NCI-H2107 (cell line): ENCODE measurements at regions not wholly inside any gene's neighbourhood (a gene's known extent, or its start where the extent isn't known, plus 50 kb on each side); places are given as distances from the start of the nearest gene placed in this dataset.

ENCODE experiments used
- DNase-seq: peaks from one replicate; lab custom pipeline; 2025; lab: John Stamatoyannopoulos, UW

- no peak for DNase-seq
These were observed 169.7 kb upstream of the SATB2 start for GRCh38 chr2:199627417-199627816.

- no peak for DNase-seq
These were observed 167.2 kb upstream of the SATB2 start for GRCh38 chr2:199624958-199625357.

GRCh38 chr2:199612509-199613130 is 154.9 kb upstream of the SATB2 start:
- DNase-seq, result no peak

- no peak for DNase-seq
These were observed 150.2 kb upstream of the SATB2 start for GRCh38 chr2:199607914-199608313.

GRCh38 chr2:199606193-199606780 is 148.5 kb upstream of the SATB2 start:
- no peak for DNase-seq

GRCh38 chr2:199603721-199604291 is 146.1 kb upstream of the SATB2 start:
- DNase-seq, result no peak

GRCh38 chr2:199602896-199603717 is 145.4 kb upstream of the SATB2 start:
- DNase-seq, result no peak

GRCh38 chr2:199602271-199602895 is 144.6 kb upstream of the SATB2 start:
- no peak for DNase-seq

- no peak for DNase-seq
These were observed 138.8 kb upstream of the SATB2 start for GRCh38 chr2:199596549-199596948.

GRCh38 chr2:199594443-199594842 is 136.7 kb upstream of the SATB2 start:
- DNase-seq, result no peak

- DNase-seq, result no peak
These were observed 134.1 kb upstream of the SATB2 start for GRCh38 chr2:199591826-199592225.

- DNase-seq, result peak; percentile 26
These were observed 132.8 kb upstream of the SATB2 start for GRCh38 chr2:199590321-199591203.

- no peak for DNase-seq
These were observed 131.6 kb upstream of the SATB2 start for GRCh38 chr2:199589306-199589705.

GRCh38 chr2:199588054-199588453 is 130.3 kb upstream of the SATB2 start:
- no peak for DNase-seq

- DNase-seq, result no peak
These were observed 128.9 kb upstream of the SATB2 start for GRCh38 chr2:199586646-199587045.

- no peak for DNase-seq
These were observed 125.9 kb upstream of the SATB2 start for GRCh38 chr2:199583676-199584075.

GRCh38 chr2:199581935-199582360 is 124.2 kb upstream of the SATB2 start:
- no peak for DNase-seq

GRCh38 chr2:199581408-199581807 is 123.7 kb upstream of the SATB2 start:
- no peak for DNase-seq

GRCh38 chr2:199575416-199575815 is 117.7 kb upstream of the SATB2 start:
- DNase-seq, result no peak

GRCh38 chr2:199572571-199572970 is 114.8 kb upstream of the SATB2 start:
- no peak for DNase-seq

- DNase-seq, result no peak
These were observed 113.2 kb upstream of the SATB2 start for GRCh38 chr2:199570934-199571333.
